Esophagus muscularis mucosa (tissue), 4 donors: ENCODE measurements at regions not wholly inside any gene's neighbourhood (a gene's known extent, or its start where the extent isn't known, plus 50 kb on each side); places are given as distances from the start of the nearest gene placed in this dataset.

Experiments used
- EP300 ChIP-seq: sonication (generic); formaldehyde crosslinking; IDR thresholded peaks from one replicate; pipeline ENCODE4 v1.6.1; 2017; ENCODE audit warnings: antibody characterized with exemption
- POLR2A ChIP-seq: fragments of 450-650 bp; IDR thresholded peaks from one replicate; pipeline ENCODE4 v1.6.1; 2017; ENCODE audit warnings: antibody characterized with exemption, moderate library complexity, mild to moderate bottlenecking, low read depth
- POLR2AphosphoS5 ChIP-seq, 2 donors: sonication (generic); formaldehyde crosslinking; IDR thresholded peaks; one replicate each; pipeline ENCODE4 v1.6.1; 2017; ENCODE audit warnings: antibody characterized with exemption in 2 of 2
- TF ChIP-seq, protein P1 (sequence below), 3 experiments: fragments of 200-600 bp in 2 of 3; fragments of 450-650 bp in 1 of 3; sonication (generic) in 2 of 3; IDR thresholded peaks; one replicate each; pipeline ENCODE4 v1.5.1; 2017 to 2019; ENCODE audit warnings: antibody characterized with exemption in 3 of 3, mild to moderate bottlenecking in 2 of 3, moderate library complexity in 1 of 3

DNA sequence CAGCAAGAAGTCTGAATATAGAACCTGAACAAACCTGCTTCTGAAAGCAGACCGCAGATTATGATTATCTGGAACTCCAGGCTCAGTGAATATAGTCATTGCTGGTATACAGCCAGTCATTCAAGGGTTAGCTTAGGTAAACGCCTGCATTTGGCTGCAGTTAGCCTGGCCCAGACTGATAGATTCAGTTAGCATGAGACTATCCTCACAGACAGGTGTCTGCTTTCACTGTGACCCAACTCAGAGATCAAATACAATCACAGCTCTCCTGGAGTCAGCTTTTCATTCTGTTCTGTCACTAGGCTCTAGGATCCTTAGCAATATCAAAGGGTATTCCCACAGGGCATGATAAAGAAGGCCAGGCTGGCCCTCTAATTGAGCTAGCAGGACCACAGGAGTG, 138.6 kb upstream of the PLCXD3 start:
- no peak for TF ChIP-seq POLR2A
- TF ChIP-seq, protein P1, sequence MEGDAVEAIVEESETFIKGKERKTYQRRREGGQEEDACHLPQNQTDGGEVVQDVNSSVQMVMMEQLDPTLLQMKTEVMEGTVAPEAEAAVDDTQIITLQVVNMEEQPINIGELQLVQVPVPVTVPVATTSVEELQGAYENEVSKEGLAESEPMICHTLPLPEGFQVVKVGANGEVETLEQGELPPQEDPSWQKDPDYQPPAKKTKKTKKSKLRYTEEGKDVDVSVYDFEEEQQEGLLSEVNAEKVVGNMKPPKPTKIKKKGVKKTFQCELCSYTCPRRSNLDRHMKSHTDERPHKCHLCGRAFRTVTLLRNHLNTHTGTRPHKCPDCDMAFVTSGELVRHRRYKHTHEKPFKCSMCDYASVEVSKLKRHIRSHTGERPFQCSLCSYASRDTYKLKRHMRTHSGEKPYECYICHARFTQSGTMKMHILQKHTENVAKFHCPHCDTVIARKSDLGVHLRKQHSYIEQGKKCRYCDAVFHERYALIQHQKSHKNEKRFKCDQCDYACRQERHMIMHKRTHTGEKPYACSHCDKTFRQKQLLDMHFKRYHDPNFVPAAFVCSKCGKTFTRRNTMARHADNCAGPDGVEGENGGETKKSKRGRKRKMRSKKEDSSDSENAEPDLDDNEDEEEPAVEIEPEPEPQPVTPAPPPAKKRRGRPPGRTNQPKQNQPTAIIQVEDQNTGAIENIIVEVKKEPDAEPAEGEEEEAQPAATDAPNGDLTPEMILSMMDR (IDR thresholded peaks at IDR 0.05) = no peak
- TF ChIP-seq POLR2AphosphoS5 (IDR thresholded peaks at IDR 0.05) = no peak
- no peak for TF ChIP-seq EP300
